Ureter (tissue), 1 donor: ENCODE measurements at regions not wholly inside any gene's neighbourhood (a gene's known extent, or its start where the extent isn't known, plus 50 kb on each side); places are given as distances from the start of the nearest gene placed in this dataset.
"Not testable (repeated sequence)": the region's sequence is repeated elsewhere in the genome, so short reads cannot be mapped to it uniquely, and the experiment has no call there.

Experiments used
- DNase-seq: peaks from one replicate; pipeline ENCODE4 v3.0.0-alpha.2; 2020; ENCODE audit warnings: low spot score
- donor health status: DM: yes; HTN: yes; CAD: no.

DNA sequence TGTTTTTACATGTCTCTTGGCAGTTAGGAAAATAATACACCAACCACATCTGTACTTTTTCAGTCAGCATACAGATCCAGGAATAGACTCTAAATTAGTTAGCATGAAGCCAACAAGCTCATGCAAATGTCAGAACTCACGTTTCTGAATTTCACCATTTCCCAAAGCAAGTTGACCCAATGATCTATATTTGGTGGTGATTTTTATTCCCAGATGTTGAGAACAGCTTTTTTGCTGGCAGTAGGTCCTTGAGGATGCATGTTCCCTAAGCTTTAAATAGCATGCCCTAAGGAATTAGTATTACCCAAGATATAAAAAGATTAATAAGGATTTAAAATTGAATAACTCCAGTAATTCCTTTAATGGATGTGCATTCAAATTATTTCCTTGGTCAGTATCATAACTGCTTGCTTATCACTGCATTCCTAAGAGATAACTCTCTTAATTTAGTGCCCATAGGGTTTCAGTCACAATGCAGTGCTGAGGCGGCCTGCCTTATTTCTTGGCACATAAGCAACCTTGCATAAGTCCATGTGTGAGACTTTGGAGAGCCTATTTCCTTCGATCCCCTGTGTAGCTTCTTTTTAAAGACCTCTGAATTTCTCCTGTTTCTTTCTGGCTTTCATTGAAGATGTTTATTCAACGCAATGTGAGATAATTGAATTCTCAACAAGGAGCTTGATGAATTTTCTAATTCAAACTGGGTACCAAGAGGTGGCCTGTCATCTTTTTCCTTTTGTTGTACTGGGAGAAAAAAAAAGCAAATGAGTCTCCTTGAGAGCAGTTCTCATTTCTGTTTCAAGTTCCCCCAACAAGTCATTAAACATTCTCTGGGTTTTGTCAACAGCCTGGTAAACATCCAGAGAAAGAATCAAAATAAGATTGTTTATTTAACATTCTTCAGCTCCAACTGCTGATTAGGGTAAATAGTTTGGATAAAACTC is 135.3 kb upstream of the MEOX2 start:
- DNase-seq = no peak

DNA sequence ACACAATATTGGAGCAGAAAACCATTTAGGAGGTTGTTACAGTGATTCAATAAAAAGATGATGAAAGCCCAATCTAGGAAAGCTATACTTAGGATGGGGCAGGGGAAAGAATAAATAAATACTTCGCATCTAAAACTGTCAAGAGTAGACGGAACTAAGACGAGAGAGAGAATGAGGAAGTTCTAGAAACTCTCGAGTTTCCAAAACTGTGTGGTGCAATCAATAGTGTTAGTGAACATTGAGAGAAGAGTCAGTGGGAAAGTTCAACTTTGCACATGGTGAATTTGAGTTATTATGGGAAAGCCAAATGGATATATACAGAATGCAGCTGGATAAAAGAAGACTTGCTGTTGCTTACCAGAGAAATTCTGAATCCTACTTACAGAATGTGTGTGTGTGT is 133.8 kb upstream of the MEOX2 start:
- DNase-seq = no peak

GRCh38 chr7:15816835-15817426 is 130.4 kb upstream of the MEOX2 start:
- no peak for DNase-seq

DNA sequence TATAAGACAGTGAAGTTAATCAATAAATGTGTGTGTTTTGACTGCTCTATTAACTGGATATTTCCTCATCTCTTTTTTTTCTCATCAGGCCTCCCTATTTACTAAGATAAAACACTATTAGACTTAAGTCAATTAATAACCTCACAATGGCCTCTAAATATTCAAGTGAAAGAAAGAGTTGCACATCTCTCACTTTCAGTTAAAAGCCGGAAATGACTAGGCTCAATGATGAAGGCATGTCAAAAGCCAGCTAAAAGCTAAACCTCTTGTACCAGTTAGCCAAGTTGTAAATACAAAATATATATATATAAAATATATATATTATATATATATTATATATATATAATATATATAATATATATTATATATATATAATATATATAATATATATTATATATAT is 127.0 kb upstream of the MEOX2 start:
- no peak for DNase-seq

GRCh38 chr7:15810383-15810782 is 123.9 kb upstream of the MEOX2 start:
- not testable (repeated sequence) for DNase-seq

DNA sequence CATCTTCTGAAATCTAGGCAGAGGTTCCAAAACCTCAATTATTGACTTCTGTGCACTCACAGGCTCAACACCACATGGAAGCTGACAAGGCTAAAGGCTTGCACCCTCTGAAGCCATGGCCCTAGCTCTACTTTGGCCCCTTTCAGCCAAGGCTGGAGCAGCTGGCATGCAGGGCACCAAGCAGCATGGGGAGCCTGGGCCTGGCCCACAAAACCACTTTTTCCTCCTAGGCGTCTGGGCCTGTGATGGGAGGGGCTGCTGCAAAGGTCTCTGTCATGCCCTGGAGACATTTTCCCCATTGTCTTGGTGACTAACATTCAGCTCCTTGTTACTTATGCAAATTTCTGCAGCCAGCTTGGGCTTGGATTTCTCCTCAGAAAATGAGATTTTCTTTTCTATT is 123.5 kb upstream of the MEOX2 start:
- not testable (repeated sequence) for DNase-seq

- DNase-seq = no peak
Measured at GRCh38 chr7:15805891-15806290, 119.4 kb upstream of the MEOX2 start.

DNA sequence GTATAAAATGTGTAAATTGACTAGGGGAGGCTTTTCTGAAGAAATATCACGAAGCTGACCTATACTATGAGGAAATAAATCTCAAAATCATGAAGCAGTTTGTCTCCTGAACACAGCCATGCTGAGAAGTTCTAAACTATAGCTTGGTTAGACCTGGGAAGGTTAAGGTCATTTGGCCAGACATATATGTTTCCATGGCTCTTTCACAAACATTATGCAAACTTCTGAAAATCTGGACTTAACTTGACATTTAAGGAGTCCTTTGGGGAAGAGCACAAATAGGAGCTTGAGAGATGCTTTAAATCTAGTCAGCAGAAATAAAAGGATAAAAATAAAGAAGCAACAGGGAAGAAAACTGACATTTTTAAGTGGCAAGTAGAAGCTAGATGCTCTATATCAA is 115.9 kb upstream of the MEOX2 start:
- no peak for DNase-seq

DNA sequence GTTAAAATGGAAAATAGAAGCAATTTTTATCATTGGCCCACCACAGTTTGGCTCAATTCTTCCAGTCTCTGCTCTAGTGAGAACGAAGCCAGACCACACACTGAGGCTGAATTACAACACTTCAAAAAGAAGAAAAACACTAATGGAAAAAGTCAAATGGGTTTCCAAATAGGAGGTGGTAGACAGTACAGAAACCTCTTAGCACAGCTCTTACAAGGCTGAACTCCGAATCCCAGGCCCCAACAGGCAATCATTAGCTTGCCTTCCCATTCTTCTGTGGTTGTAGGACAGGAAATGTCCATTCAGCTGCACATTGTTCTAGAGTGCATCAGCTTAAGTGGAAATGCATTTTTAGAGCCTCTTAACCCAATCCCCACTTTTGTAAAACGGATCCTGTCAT is 115.1 kb upstream of the MEOX2 start:
- no peak for DNase-seq

DNA sequence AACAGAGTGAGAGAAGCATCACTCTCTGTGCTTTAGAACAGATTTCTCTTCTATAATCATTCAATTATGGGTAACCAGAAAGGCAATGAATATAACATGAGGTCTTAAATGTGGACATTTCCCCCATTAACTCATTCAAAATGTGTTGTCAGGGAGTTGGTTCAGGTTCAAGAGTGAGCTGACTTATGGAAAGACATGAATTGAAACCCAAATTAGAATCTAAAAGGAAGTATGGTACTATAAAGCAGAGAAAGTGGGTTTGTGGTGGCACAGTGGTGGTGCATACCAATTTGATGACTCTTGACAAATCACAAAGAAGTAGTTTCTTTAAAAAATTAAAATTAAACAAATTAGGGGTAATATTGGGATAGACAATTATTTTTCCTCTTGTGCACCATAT is 114.6 kb upstream of the MEOX2 start:
- no peak for DNase-seq

DNA sequence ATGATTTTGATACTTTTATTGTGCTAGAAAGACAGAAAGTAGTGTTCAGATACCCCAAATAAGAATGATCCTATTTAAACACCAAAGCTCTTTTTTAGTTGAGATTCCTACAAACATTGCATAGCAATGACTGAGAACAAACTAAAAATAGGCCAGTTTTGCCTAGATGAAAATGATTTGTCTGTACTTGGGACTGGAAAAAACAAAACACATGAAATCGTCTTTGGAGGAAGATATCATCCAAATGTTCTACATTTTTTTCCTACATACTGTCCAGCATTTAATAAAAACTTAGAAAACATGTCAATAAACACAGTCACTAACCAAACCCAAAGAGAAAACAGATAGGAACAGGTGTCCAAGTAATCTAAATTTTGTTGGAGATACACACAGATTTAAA is 111.6 kb upstream of the MEOX2 start:
- no peak for DNase-seq

DNA sequence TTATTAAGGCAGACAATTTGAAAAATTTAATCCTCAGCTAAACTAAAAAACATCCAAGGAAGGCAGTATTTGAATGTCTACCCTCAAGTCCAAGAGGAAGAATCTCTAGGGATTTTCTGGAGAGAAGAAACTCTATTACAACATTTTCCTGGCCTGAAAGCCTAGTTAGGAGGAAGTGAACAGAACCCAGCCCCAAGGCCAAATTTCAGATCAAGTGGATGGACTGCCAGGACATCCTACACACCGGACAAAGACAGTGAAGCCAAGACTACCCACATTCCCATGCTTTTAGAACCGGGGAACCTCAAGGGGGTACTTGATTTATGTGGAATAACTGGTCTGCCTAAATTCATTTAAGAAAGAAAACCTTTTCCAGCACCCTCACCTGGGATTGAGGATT is 108.9 kb upstream of the MEOX2 start:
- DNase-seq = no peak

GRCh38 chr7:15794801-15795200 is 108.3 kb upstream of the MEOX2 start:
- DNase-seq = no peak

DNA sequence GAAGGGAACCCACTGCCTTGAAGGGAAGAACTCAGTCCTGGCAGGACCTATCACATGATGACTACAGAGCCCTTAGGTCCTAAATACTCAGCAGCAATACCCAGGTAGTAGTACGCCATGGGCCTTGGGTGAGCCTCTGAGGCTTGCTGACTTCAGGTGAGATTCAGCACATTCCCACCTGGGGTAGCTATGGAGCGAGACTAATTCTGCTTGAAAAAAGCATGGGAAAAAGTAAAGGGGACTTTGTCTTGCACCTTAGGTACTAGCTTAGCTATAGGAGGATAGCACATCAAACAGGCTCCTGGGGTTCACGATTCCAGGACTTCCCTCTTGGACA is 98.2 kb upstream of the MEOX2 start:
- no peak for DNase-seq

GRCh38 chr7:15783987-15784693 is 97.7 kb upstream of the MEOX2 start:
- DNase-seq = no peak

DNA sequence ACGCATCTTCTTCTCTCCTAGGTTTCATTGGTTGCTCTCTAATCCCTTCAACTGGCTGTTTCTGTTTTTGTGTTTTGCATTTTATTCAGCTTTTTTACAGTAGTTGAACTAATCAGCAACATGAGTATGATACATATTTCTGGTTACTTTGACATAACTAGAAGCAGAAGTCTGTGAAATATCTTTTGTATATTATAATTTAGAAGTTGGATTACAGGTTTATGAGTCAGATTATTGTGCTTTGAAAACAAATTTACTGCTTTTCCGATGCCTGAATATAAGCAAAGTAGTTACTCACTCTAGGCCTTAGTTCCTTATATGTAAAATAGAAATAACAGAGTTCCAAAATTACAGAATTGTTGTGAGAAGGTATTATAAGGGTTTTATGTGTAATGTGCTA is 96.2 kb upstream of the MEOX2 start:
- no peak for DNase-seq

- DNase-seq = no peak
Measured at GRCh38 chr7:15781944-15782343, 95.5 kb upstream of the MEOX2 start.

DNA sequence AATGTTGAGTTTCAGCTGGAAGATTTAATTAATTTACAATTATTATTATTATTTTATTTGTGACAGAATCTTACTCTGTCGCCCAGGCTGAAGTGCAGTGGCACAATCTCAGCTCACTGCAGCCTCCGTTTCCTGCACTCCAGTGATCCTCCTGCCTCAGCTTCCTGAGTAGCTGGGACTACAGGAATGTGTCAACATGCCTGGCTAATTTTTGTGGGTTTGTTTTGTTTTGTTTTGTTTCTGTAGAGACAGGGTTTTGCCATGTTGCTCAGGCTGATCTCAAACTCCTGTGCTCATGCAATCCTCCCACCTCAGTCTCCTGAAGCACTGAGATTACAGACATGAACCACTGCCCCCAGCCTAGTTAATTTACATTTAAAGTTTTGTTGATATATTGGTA is 93.8 kb upstream of the MEOX2 start:
- no peak for DNase-seq

GRCh38 chr7:15778191-15778590 is 91.7 kb upstream of the MEOX2 start:
- no peak for DNase-seq

DNA sequence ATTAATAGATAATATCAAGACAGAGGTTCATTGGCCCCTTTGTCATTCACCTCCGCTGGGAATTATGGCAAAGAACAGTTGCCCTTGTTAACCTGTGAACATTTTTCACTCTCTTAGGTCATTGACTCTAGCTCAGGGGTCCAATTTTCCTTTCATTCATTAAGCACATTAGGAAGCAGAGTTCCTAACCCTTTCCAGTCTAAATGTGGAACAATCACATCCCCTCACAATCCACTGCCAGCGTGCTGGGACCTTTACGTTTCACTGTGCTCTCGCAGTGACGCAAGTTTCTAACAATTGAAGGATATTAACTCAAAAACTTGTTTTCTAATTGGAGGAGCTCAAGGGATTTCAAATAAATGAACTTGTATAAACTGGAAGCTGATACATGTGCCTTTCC is 79.3 kb upstream of the MEOX2 start:
- no peak for DNase-seq

DNA sequence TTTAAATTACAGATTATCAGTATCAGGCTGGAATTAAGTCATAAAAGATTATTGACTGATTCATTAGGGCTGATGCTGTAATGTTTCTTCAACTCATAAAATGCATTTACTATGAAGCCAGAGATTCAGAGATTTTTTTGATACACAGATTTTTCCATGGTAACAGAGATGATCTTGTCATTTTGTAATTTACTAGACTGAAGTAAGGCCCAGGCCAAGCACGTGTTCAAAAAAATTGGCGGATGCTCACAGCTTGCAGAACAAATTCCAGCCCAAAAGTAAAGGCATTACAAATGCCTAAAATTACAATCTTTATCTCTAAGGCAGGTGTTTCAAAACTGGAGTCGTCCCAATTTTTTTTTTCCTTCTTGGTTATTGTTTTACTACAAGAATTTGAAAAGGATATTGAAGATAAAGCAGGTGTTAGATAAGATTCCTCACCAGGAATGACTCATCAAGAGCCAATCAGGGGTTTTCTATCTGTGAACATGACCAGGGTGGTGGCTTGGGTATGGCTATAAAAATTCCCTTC is 78.4 kb upstream of the MEOX2 start:
- no peak for DNase-seq

DNA sequence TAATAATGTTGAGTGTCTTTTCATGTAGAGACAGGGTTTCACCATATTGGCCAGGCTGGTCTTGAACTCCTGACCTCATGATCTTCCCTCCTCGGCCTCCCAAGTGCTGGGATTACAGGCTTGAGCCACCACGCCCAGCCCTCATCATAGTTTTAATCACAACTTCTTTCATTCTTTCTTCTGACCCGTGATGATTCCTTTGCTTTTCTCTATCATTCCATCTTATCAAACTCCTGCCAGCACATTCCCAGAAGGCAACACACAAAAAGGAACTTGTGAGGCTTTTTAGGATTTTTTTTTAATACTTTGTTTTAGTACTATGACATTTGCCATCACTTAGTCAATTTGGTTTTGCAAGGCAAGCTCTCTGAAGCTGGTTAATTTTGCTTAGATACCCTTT is 77.5 kb upstream of the MEOX2 start:
- no peak for DNase-seq
